Epithelial cell of esophagus (primary cell): ENCODE measurements at regions not wholly inside any gene's neighbourhood (a gene's known extent, or its start where the extent isn't known, plus 50 kb on each side); places are given as distances from the start of the nearest gene placed in this dataset.

Experiments used
- DNase-seq: peaks from one replicate; pipeline ENCODE4 v3.0.0; 2010; ENCODE audit warnings: low read depth
- H3K4me3 ChIP-seq: 2 replicates; pipeline ENCODE4 v1.5.1; 2011; ENCODE audit warnings: mild to moderate bottlenecking, low read length, control low read depth
- CTCF ChIP-seq: IDR thresholded peaks from 2 replicates; pipeline ENCODE4 v1.5.1; 2011; ENCODE audit warnings: low read depth, mild to moderate bottlenecking, low read length, control low read depth, inconsistent platforms; ENCODE audit not compliant: insufficient read depth; ENCODE audit errors: missing control alignments

GRCh38 chr6:84920021-84920420 is 155.6 kb upstream of the TBX18 start:
- no peak for DNase-seq
- no peak for TF ChIP-seq CTCF
- H3K4me3 ChIP-seq = no peak overlapping the region

- H3K4me3 ChIP-seq = no peak overlapping the region
- DNase-seq = no peak
- no peak for TF ChIP-seq CTCF
Observed at GRCh38 chr6:84916704-84917103, 152.3 kb upstream of the TBX18 start.

GRCh38 chr6:84912472-84913322 is 148.3 kb upstream of the TBX18 start:
- no peak for TF ChIP-seq CTCF
- H3K4me3 ChIP-seq = no peak overlapping the region
- no peak for DNase-seq

- H3K4me3 ChIP-seq = no peak overlapping the region
- no peak for TF ChIP-seq CTCF
- DNase-seq = no peak
Observed at GRCh38 chr6:84910906-84911607, 146.7 kb upstream of the TBX18 start.

- no peak for DNase-seq
- H3K4me3 ChIP-seq = no peak overlapping the region
- TF ChIP-seq CTCF = no peak
Observed at GRCh38 chr6:84908304-84908904, 144.0 kb upstream of the TBX18 start.

- TF ChIP-seq CTCF = no peak
- H3K4me3 ChIP-seq = no peak overlapping the region
- no peak for DNase-seq
Observed at GRCh38 chr6:84906514-84906913, 142.1 kb upstream of the TBX18 start.
